ENCODE measurements at regions not wholly inside any gene's neighbourhood (a gene's known extent, or its start where the extent isn't known, plus 50 kb on each side); places are given as distances from the start of the nearest gene placed in this dataset.

GRCh38 chr4:62293551-62293950, 1093.4 kb downstream of the ADGRL3 start:
- TF ChIP-seq POLR2A (IDR thresholded peaks at IDR 0.05), result no peak
- TF ChIP-seq, protein P1, sequence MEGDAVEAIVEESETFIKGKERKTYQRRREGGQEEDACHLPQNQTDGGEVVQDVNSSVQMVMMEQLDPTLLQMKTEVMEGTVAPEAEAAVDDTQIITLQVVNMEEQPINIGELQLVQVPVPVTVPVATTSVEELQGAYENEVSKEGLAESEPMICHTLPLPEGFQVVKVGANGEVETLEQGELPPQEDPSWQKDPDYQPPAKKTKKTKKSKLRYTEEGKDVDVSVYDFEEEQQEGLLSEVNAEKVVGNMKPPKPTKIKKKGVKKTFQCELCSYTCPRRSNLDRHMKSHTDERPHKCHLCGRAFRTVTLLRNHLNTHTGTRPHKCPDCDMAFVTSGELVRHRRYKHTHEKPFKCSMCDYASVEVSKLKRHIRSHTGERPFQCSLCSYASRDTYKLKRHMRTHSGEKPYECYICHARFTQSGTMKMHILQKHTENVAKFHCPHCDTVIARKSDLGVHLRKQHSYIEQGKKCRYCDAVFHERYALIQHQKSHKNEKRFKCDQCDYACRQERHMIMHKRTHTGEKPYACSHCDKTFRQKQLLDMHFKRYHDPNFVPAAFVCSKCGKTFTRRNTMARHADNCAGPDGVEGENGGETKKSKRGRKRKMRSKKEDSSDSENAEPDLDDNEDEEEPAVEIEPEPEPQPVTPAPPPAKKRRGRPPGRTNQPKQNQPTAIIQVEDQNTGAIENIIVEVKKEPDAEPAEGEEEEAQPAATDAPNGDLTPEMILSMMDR (IDR thresholded peaks at IDR 0.05), result no peak

Data from prostate gland (tissue), 2 donors.